IPS-18a (cell line): ENCODE measurements at regions not wholly inside any gene's neighbourhood (a gene's known extent, or its start where the extent isn't known, plus 50 kb on each side); places are given as distances from the start of the nearest gene placed in this dataset.
"Not testable (repeated sequence)": the region's sequence is repeated elsewhere in the genome, so short reads cannot be mapped to it uniquely, and the experiment has no call there.

ENCODE experiments used
- H3K27ac ChIP-seq: one replicate; pipeline ENCODE4 v1.5.1; 2013; ENCODE audit warnings: low read length
- H3K27me3 ChIP-seq: one replicate; pipeline ENCODE4 v1.6.1; 2013; ENCODE audit warnings: mild to moderate bottlenecking, low read length; ENCODE audit not compliant: control insufficient read depth, insufficient read depth
- H3K36me3 ChIP-seq: one replicate; pipeline ENCODE4 v1.6.1; 2013; ENCODE audit warnings: low read depth, low read length; ENCODE audit not compliant: control insufficient read depth
- H3K4me1 ChIP-seq: one replicate; pipeline ENCODE4 v1.6.1; 2013; ENCODE audit warnings: low read depth, low read length; ENCODE audit not compliant: control insufficient read depth
- H3K4me3 ChIP-seq: one replicate; pipeline ENCODE4 v1.5.1; 2013; ENCODE audit warnings: low read length
- H3K9ac ChIP-seq: one replicate; pipeline ENCODE4 v1.6.1; 2013; ENCODE audit warnings: mild to moderate bottlenecking, low read length, moderate library complexity
- H3K9me3 ChIP-seq: one replicate; pipeline ENCODE4 v1.6.1; 2013; ENCODE audit warnings: low read depth, low read length; ENCODE audit not compliant: control insufficient read depth

GRCh38 chr18:70720607-70721006 lies 431.8 kb downstream of the SOCS6 start:
- no peaks in the 10 kb centered on the region for H3K27me3 ChIP-seq

GRCh38 chr18:70709720-70710119 lies 420.9 kb downstream of the SOCS6 start:
- no peaks in the 10 kb centered on the region for H3K27me3 ChIP-seq
- peaks cover 29% of the 10 kb centered on the region for H3K9me3 ChIP-seq
- no peak overlapping the region for H3K27ac ChIP-seq
- H3K36me3 ChIP-seq, result no peaks in the 10 kb centered on the region
- H3K4me1 ChIP-seq, result no peaks in the 10 kb centered on the region
- no peak overlapping the region for H3K4me3 ChIP-seq
- no peak overlapping the region for H3K9ac ChIP-seq

More at GRCh38 chr18:70720607-70721006, 431.8 kb downstream of the SOCS6 start:
- Histone ChIP-seq H3K9ac (no peak overlapping the region), H3K36me3 (no peaks in the 10 kb centered on the region), H3K4me3 (no peak overlapping the region), H3K27ac (no peak overlapping the region), H3K4me1 (no peaks in the 10 kb centered on the region), H3K9me3 (peaks cover 9% of the 10 kb centered on the region)

GRCh38 chr18:70709144-70709543 lies 420.3 kb downstream of the SOCS6 start:
- H3K4me3 ChIP-seq, result no peak overlapping the region
- H3K9ac ChIP-seq, result no peak overlapping the region
- no peaks in the 10 kb centered on the region for H3K27me3 ChIP-seq
- H3K4me1 ChIP-seq, result no peaks in the 10 kb centered on the region
- H3K9me3 ChIP-seq, result peaks cover 28% of the 10 kb centered on the region
- H3K36me3 ChIP-seq, result no peaks in the 10 kb centered on the region
- H3K27ac ChIP-seq, result no peak overlapping the region

- Histone ChIP-seq H3K4me1 (no peaks in the 10 kb centered on the region), H3K27me3 (no peaks in the 10 kb centered on the region), H3K27ac (no peak overlapping the region), H3K9me3 (peaks cover 7% of the 10 kb centered on the region), H3K4me3 (no peak overlapping the region), H3K9ac (no peak overlapping the region), H3K36me3 (no peaks in the 10 kb centered on the region)
Observed at GRCh38 chr18:70705831-70706416, 417.1 kb downstream of the SOCS6 start.

- Histone ChIP-seq H3K9ac (no peak overlapping the region), H3K36me3 (no peaks in the 10 kb centered on the region), H3K9me3 (peaks cover 16% of the 10 kb centered on the region), H3K4me3 (no peak overlapping the region), H3K4me1 (no peaks in the 10 kb centered on the region), H3K27ac (no peak overlapping the region), H3K27me3 (no peaks in the 10 kb centered on the region)
Observed at GRCh38 chr18:70700496-70700895, 411.7 kb downstream of the SOCS6 start.

GRCh38 chr18:70698574-70698973 lies 409.7 kb downstream of the SOCS6 start:
- no peaks in the 10 kb centered on the region for H3K27me3 ChIP-seq
- H3K9me3 ChIP-seq, result peaks cover 24% of the 10 kb centered on the region
- no peak overlapping the region for H3K4me3 ChIP-seq
- H3K9ac ChIP-seq, result no peak overlapping the region
- no peaks in the 10 kb centered on the region for H3K4me1 ChIP-seq
- H3K27ac ChIP-seq, result no peak overlapping the region
- H3K36me3 ChIP-seq, result no peaks in the 10 kb centered on the region

GRCh38 chr18:70693246-70693645 lies 404.4 kb downstream of the SOCS6 start:
- Histone ChIP-seq H3K9ac (no peak overlapping the region), H3K4me3 (no peak overlapping the region), H3K27ac (no peak overlapping the region), H3K9me3 (peaks cover 16% of the 10 kb centered on the region), H3K4me1 (no peaks in the 10 kb centered on the region), H3K36me3 (no peaks in the 10 kb centered on the region), H3K27me3 (no peaks in the 10 kb centered on the region)

- not testable (repeated sequence) for H3K36me3 ChIP-seq, H3K9ac ChIP-seq, H3K27ac ChIP-seq, H3K4me1 ChIP-seq, H3K4me3 ChIP-seq, H3K27me3 ChIP-seq
- H3K9me3 ChIP-seq, result peaks cover 17% of the 10 kb centered on the region
Observed at GRCh38 chr18:70689765-70690164, 400.9 kb downstream of the SOCS6 start.

GRCh38 chr18:70688286-70688685 lies 399.4 kb downstream of the SOCS6 start:
- no peaks in the 10 kb centered on the region for H3K36me3 ChIP-seq
- H3K4me3 ChIP-seq, result no peak overlapping the region
- H3K27ac ChIP-seq, result no peak overlapping the region
- H3K9ac ChIP-seq, result no peak overlapping the region
- peaks cover 10% of the 10 kb centered on the region for H3K9me3 ChIP-seq
- H3K4me1 ChIP-seq, result no peaks in the 10 kb centered on the region
- no peaks in the 10 kb centered on the region for H3K27me3 ChIP-seq

GRCh38 chr18:70684821-70685220 lies 396.0 kb downstream of the SOCS6 start:
- H3K9ac ChIP-seq, result no peak overlapping the region
- no peak overlapping the region for H3K27ac ChIP-seq
- no peaks in the 10 kb centered on the region for H3K27me3 ChIP-seq
- H3K4me3 ChIP-seq, result no peak overlapping the region
- H3K4me1 ChIP-seq, result no peaks in the 10 kb centered on the region
- H3K36me3 ChIP-seq, result no peaks in the 10 kb centered on the region
- peaks cover 23% of the 10 kb centered on the region for H3K9me3 ChIP-seq

GRCh38 chr18:70683263-70683662 lies 394.4 kb downstream of the SOCS6 start:
- no peak overlapping the region for H3K9ac ChIP-seq
- H3K27ac ChIP-seq, result no peak overlapping the region
- H3K4me1 ChIP-seq, result no peaks in the 10 kb centered on the region
- no peaks in the 10 kb centered on the region for H3K36me3 ChIP-seq
- H3K4me3 ChIP-seq, result no peak overlapping the region
- H3K27me3 ChIP-seq, result no peaks in the 10 kb centered on the region
- peaks cover 23% of the 10 kb centered on the region for H3K9me3 ChIP-seq

- Histone ChIP-seq H3K4me1 (no peaks in the 10 kb centered on the region), H3K36me3 (no peaks in the 10 kb centered on the region), H3K4me3 (no peak overlapping the region), H3K9ac (no peak overlapping the region), H3K9me3 (peaks cover 17% of the 10 kb centered on the region), H3K27ac (no peak overlapping the region), H3K27me3 (no peaks in the 10 kb centered on the region)
Observed at GRCh38 chr18:70674896-70675295, 386.1 kb downstream of the SOCS6 start.
